ENCODE measurements at regions not wholly inside any gene's neighbourhood (a gene's known extent, or its start where the extent isn't known, plus 50 kb on each side); places are given as distances from the start of the nearest gene placed in this dataset.
"Not testable (repeated sequence)": the region's sequence is repeated elsewhere in the genome, so short reads cannot be mapped to it uniquely, and the experiment has no call there.

- no peak for DNase-seq
Observed at GRCh38 chrX:129071390-129071789, 451.9 kb downstream of the SMARCA1 start.

GRCh38 chrX:129065895-129066294 is 457.4 kb downstream of the SMARCA1 start:
- DNase-seq = no peak

GRCh38 chrX:129058405-129058804 is 464.9 kb downstream of the SMARCA1 start:
- no peak for DNase-seq

- no peak for DNase-seq
Observed at GRCh38 chrX:129043138-129043537, 480.2 kb downstream of the SMARCA1 start.

GRCh38 chrX:129041319-129041718 is 482.0 kb downstream of the SMARCA1 start:
- no peak for DNase-seq

GRCh38 chrX:129040124-129040523 is 483.2 kb downstream of the SMARCA1 start:
- DNase-seq = no peak

GRCh38 chrX:129039176-129039575 is 484.1 kb downstream of the SMARCA1 start:
- no peak for DNase-seq

GRCh38 chrX:129037389-129037788 is 485.9 kb downstream of the SMARCA1 start:
- no peak for DNase-seq

- DNase-seq = no peak
Observed at GRCh38 chrX:129035180-129035579, 488.1 kb downstream of the SMARCA1 start.

- no peak for DNase-seq
Observed at GRCh38 chrX:129034196-129034595, 489.1 kb downstream of the SMARCA1 start.

- no peak for DNase-seq
Observed at GRCh38 chrX:129026202-129026601, 497.1 kb downstream of the SMARCA1 start.

- no peak for DNase-seq
Observed at GRCh38 chrX:129025376-129025775, 497.9 kb downstream of the SMARCA1 start.

GRCh38 chrX:129019412-129019811 is 503.9 kb downstream of the SMARCA1 start:
- DNase-seq = no peak

GRCh38 chrX:129015381-129015780 is 507.9 kb downstream of the SMARCA1 start:
- no peak for DNase-seq

- DNase-seq = no peak
Observed at GRCh38 chrX:129013574-129013973, 509.7 kb downstream of the SMARCA1 start.

- DNase-seq = no peak
Observed at GRCh38 chrX:129007631-129008030, 515.7 kb downstream of the SMARCA1 start.

- DNase-seq = no peak
Observed at GRCh38 chrX:129006491-129006890, 516.8 kb downstream of the SMARCA1 start.

- DNase-seq = no peak
Observed at GRCh38 chrX:129000797-129001196, 522.5 kb downstream of the SMARCA1 start.

- DNase-seq = no peak
Observed at GRCh38 chrX:129000018-129000417, 523.3 kb downstream of the SMARCA1 start.

- DNase-seq = no peak
Observed at GRCh38 chrX:128992107-128992971, 531.0 kb downstream of the SMARCA1 start.

- peak; percentile 40 for DNase-seq
Observed at GRCh38 chrX:128975745-128976144, 547.5 kb downstream of the SMARCA1 start.

GRCh38 chrX:128973033-128973432 is 550.3 kb downstream of the SMARCA1 start:
- DNase-seq = no peak

- DNase-seq = no peak
Observed at GRCh38 chrX:128961290-128961689, 562.0 kb downstream of the SMARCA1 start.

GRCh38 chrX:128954697-128955096 is 568.6 kb downstream of the SMARCA1 start:
- DNase-seq = not testable (repeated sequence)

GRCh38 chrX:128931071-128931470 is 592.2 kb downstream of the SMARCA1 start:
- DNase-seq = no peak
